IMR-90 (cell line): ENCODE measurements at regions not wholly inside any gene's neighbourhood (a gene's known extent, or its start where the extent isn't known, plus 50 kb on each side); places are given as distances from the start of the nearest gene placed in this dataset.

Experiments used
- BHLHE40 ChIP-seq: fragments of 150-350 bp; IDR thresholded peaks from 2 replicates; pipeline ENCODE4 v1.6.1; 2016; ENCODE audit warnings: mild to moderate bottlenecking, low read depth, low read length
- CEBPB ChIP-seq: IDR thresholded peaks from 2 replicates; pipeline ENCODE4 v1.6.1; 2012; ENCODE audit warnings: low read depth, low read length, improper control_type of control experiment
- CTCF ChIP-seq: conservative IDR thresholded peaks from 2 replicates; pipeline ENCODE4 v1.5.1; 2012; ENCODE audit warnings: mild to moderate bottlenecking, low read depth, low read length, improper control_type of control experiment
- FOS ChIP-seq: fragments of 150-350 bp; IDR thresholded peaks from 2 replicates; pipeline ENCODE4 v1.6.1; 2016; ENCODE audit warnings: low read depth, low read length
- MAFK ChIP-seq: IDR thresholded peaks from 2 replicates; pipeline ENCODE4 v1.6.1; 2012; ENCODE audit warnings: low read depth, low read length, improper control_type of control experiment
- MAZ ChIP-seq: IDR thresholded peaks from 2 replicates; pipeline ENCODE4 v1.6.1; 2012; ENCODE audit warnings: low read depth, mild to moderate bottlenecking, low read length, improper control_type of control experiment, moderate library complexity, borderline replicate concordance
- MXI1 ChIP-seq: IDR thresholded peaks from 2 replicates; pipeline ENCODE4 v1.6.1; 2012; ENCODE audit warnings: low read depth, mild to moderate bottlenecking, low read length, moderate library complexity, borderline replicate concordance
- NFE2L2 ChIP-seq: fragments of 150-350 bp; IDR thresholded peaks from 2 replicates; pipeline ENCODE4 v1.6.1; 2016; ENCODE audit warnings: low read depth, mild to moderate bottlenecking, low read length
- POLR2A ChIP-seq: IDR thresholded peaks from 2 replicates; pipeline ENCODE4 v1.6.1; 2012; ENCODE audit warnings: mild to moderate bottlenecking, low read depth, low read length
- RAD21 ChIP-seq: IDR thresholded peaks from 2 replicates; pipeline ENCODE4 v1.6.1; 2012; ENCODE audit warnings: low read length, improper control_type of control experiment
- RCOR1 ChIP-seq: IDR thresholded peaks from 2 replicates; pipeline ENCODE4 v1.6.1; 2012; ENCODE audit warnings: mild to moderate bottlenecking, low read length, improper control_type of control experiment; ENCODE audit not compliant: insufficient replicate concordance
- RFX5 ChIP-seq: IDR thresholded peaks from 2 replicates; pipeline ENCODE4 v1.8.0; 2012; ENCODE audit warnings: low read depth, mild to moderate bottlenecking, low read length, moderate library complexity
- SMC3 ChIP-seq: fragments of 150-350 bp; IDR thresholded peaks from 2 replicates; pipeline ENCODE4 v1.6.1; 2016; ENCODE audit warnings: low read depth, mild to moderate bottlenecking, antibody characterized with exemption, low read length, moderate library complexity
- USF2 ChIP-seq: fragments of 150-350 bp; IDR thresholded peaks from 2 replicates; pipeline ENCODE4 v1.6.1; 2017; ENCODE audit warnings: mild to moderate bottlenecking, antibody characterized with exemption, low read length, low read depth

GRCh38 chr4:92235731-92236130 is 68.0 kb upstream of the GRID2 start:
- TF ChIP-seq CTCF (no peak), RFX5 (no peak), POLR2A (no peak), MAFK (no peak), RAD21 (no peak), SMC3 (no peak), MAZ (no peak), CEBPB (no peak), MXI1 (no peak), USF2 (no peak), NFE2L2 (no peak), BHLHE40 (no peak), FOS (no peak), RCOR1 (no peak)
